Suprapubic skin (tissue), 4 donors: ENCODE measurements at regions not wholly inside any gene's neighbourhood (a gene's known extent, or its start where the extent isn't known, plus 50 kb on each side); places are given as distances from the start of the nearest gene placed in this dataset.
"Not testable (repeated sequence)": the region's sequence is repeated elsewhere in the genome, so short reads cannot be mapped to it uniquely, and the experiment has no call there.

Experiments used
- CTCF ChIP-seq, 2 donors: fragments of 200-600 bp in 1 of 2; fragments of 450-650 bp in 1 of 2; sonication (generic) in 1 of 2; IDR thresholded peaks; one replicate each; pipeline ENCODE4 v1.5.1; 2016 to 2019; ENCODE audit warnings: antibody characterized with exemption in 2 of 2, mild to moderate bottlenecking in 1 of 2, moderate library complexity in 1 of 2
- EP300 ChIP-seq: sonication (generic); formaldehyde crosslinking; IDR thresholded peaks from one replicate; pipeline ENCODE4 v1.6.1; 2017; ENCODE audit warnings: antibody characterized with exemption
- POLR2A ChIP-seq, 2 donors: fragments of 450-650 bp; IDR thresholded peaks; one replicate each; pipeline ENCODE4 v1.6.1; 2017; ENCODE audit warnings: antibody characterized with exemption in 2 of 2, mild to moderate bottlenecking in 2 of 2, moderate library complexity in 2 of 2
- POLR2AphosphoS5 ChIP-seq, 3 donors: sonication (generic); formaldehyde crosslinking; IDR thresholded peaks; one replicate each; pipeline ENCODE4 v1.6.1; 2017; ENCODE audit warnings: antibody characterized with exemption in 3 of 3

GRCh38 chr11:114805431-114805830 lies 127.1 kb downstream of the NXPE2 start:
- TF ChIP-seq POLR2A (IDR thresholded peaks at IDR 0.05); CTCF (IDR thresholded peaks at IDR 0.05); POLR2AphosphoS5 (IDR thresholded peaks at IDR 0.05); EP300: not testable (repeated sequence)
